PFSK-1 (cell line): ENCODE measurements at regions not wholly inside any gene's neighbourhood (a gene's known extent, or its start where the extent isn't known, plus 50 kb on each side); places are given as distances from the start of the nearest gene placed in this dataset.

Source experiments
- FOXP2 ChIP-seq: optimal IDR thresholded peaks from 2 replicates; pipeline ENCODE3; 2011; ENCODE audit warnings: borderline replicate concordance, control low read depth, inconsistent platforms; ENCODE audit not compliant: insufficient read depth; ENCODE audit errors: extremely low read length, extremely low read depth
- POLR2AphosphoS5 ChIP-seq: IDR thresholded peaks from 2 replicates; pipeline ENCODE4 v1.6.1; 2012; ENCODE audit warnings: low read depth, mild to moderate bottlenecking, control low read depth, low read length, moderate library complexity
- SIN3A ChIP-seq: IDR thresholded peaks from 2 replicates; pipeline ENCODE4 v1.6.1; 2012; ENCODE audit warnings: mild to moderate bottlenecking, low read length, moderate library complexity, borderline replicate concordance; ENCODE audit not compliant: insufficient read depth
- TAF1 ChIP-seq: IDR thresholded peaks from 2 replicates; pipeline ENCODE4 v1.6.1; 2012; ENCODE audit warnings: low read length, control low read depth, borderline replicate concordance; ENCODE audit not compliant: insufficient read depth
- TF ChIP-seq, protein P1 (sequence below), 2 experiments: IDR thresholded peaks; 2 replicates each; pipeline versions ENCODE4 v1.6.1 to v1.8.0; 2011 to 2012; ENCODE audit warnings: low read depth in 2 of 2, low read length in 2 of 2, control low read depth in 1 of 2, inconsistent platforms in 1 of 2, mild to moderate bottlenecking in 1 of 2, moderate library complexity in 1 of 2; ENCODE audit not compliant: insufficient read depth in 1 of 2

DNA sequence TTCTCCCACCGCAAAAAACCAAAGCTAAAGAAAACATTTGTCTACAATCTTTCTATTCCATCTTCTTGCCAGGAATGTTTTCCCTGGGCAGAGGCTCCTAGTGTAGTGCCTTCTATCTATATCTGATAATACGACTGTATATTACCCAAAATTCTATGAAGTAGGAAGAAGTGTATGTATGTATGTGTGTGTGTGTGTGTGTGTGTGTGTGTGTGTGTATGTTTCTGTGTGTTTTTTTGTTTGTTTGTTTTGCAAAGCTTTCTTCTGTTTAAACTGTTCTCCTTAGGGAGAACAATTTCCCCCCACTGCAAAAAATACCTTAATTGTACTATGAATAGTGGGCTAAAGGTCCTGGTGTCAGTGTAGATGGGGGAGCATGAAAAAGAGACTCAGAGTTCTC, 312.6 kb upstream of the CITED2 start:
- TF ChIP-seq SIN3A (no peak), POLR2AphosphoS5 (no peak), TAF1 (no peak), FOXP2 (no peak)
- TF ChIP-seq, protein P1, sequence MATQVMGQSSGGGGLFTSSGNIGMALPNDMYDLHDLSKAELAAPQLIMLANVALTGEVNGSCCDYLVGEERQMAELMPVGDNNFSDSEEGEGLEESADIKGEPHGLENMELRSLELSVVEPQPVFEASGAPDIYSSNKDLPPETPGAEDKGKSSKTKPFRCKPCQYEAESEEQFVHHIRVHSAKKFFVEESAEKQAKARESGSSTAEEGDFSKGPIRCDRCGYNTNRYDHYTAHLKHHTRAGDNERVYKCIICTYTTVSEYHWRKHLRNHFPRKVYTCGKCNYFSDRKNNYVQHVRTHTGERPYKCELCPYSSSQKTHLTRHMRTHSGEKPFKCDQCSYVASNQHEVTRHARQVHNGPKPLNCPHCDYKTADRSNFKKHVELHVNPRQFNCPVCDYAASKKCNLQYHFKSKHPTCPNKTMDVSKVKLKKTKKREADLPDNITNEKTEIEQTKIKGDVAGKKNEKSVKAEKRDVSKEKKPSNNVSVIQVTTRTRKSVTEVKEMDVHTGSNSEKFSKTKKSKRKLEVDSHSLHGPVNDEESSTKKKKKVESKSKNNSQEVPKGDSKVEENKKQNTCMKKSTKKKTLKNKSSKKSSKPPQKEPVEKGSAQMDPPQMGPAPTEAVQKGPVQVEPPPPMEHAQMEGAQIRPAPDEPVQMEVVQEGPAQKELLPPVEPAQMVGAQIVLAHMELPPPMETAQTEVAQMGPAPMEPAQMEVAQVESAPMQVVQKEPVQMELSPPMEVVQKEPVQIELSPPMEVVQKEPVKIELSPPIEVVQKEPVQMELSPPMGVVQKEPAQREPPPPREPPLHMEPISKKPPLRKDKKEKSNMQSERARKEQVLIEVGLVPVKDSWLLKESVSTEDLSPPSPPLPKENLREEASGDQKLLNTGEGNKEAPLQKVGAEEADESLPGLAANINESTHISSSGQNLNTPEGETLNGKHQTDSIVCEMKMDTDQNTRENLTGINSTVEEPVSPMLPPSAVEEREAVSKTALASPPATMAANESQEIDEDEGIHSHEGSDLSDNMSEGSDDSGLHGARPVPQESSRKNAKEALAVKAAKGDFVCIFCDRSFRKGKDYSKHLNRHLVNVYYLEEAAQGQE (IDR thresholded peaks at IDR 0.05; ENCODE audit: insufficient read depth in 1 of 2, low read depth in 2 of 2, low read length in 2 of 2) = no peak
